GM19395 (cell line): ENCODE measurements at regions not wholly inside any gene's neighbourhood (a gene's known extent, or its start where the extent isn't known, plus 50 kb on each side); places are given as distances from the start of the nearest gene placed in this dataset.

Experiments used
- ATAC-seq: cut with Tn5 transposase; IDR thresholded peaks from one replicate; pipeline ENCODE4 v1.9.1; 2021; ENCODE audit warnings: mild to moderate bottlenecking, moderate library complexity; ENCODE audit not compliant: unreplicated experiment

GRCh38 chr7:156000601-156001396 lies 188.5 kb upstream of the SHH start:
- ATAC-seq: no peak

GRCh38 chr7:155999631-156000489 lies 187.6 kb upstream of the SHH start:
- no peak for ATAC-seq

- ATAC-seq: no peak
Measured at GRCh38 chr7:155998766-155999630, 186.7 kb upstream of the SHH start.

GRCh38 chr7:155998328-155998691 lies 186.0 kb upstream of the SHH start:
- no peak for ATAC-seq

- no peak for ATAC-seq
Measured at GRCh38 chr7:155997431-155998327, 185.4 kb upstream of the SHH start.

GRCh38 chr7:155996718-155997280 lies 184.5 kb upstream of the SHH start:
- ATAC-seq: no peak

GRCh38 chr7:155995183-155995612 lies 182.9 kb upstream of the SHH start:
- ATAC-seq: no peak

GRCh38 chr7:155994279-155994811 lies 182.1 kb upstream of the SHH start:
- no peak for ATAC-seq

- ATAC-seq: no peak
Measured at GRCh38 chr7:155993420-155994278, 181.4 kb upstream of the SHH start.

GRCh38 chr7:155992974-155993373 lies 180.7 kb upstream of the SHH start:
- ATAC-seq: no peak

- ATAC-seq: no peak
Measured at GRCh38 chr7:155992538-155992937, 180.3 kb upstream of the SHH start.

GRCh38 chr7:155992107-155992506 lies 179.8 kb upstream of the SHH start:
- no peak for ATAC-seq

GRCh38 chr7:155991470-155991869 lies 179.2 kb upstream of the SHH start:
- no peak for ATAC-seq

GRCh38 chr7:155988416-155988815 lies 176.2 kb upstream of the SHH start:
- ATAC-seq: no peak

- no peak for ATAC-seq
Measured at GRCh38 chr7:155987681-155988235, 175.5 kb upstream of the SHH start.

- no peak for ATAC-seq
Measured at GRCh38 chr7:155986497-155987160, 174.4 kb upstream of the SHH start.

- ATAC-seq: no peak
Measured at GRCh38 chr7:155985518-155986250, 173.4 kb upstream of the SHH start.
